Testis (tissue), 2 donors: ENCODE measurements at regions not wholly inside any gene's neighbourhood (a gene's known extent, or its start where the extent isn't known, plus 50 kb on each side); places are given as distances from the start of the nearest gene placed in this dataset.

Experiments
- POLR2A ChIP-seq: fragments of 450-650 bp; IDR thresholded peaks from one replicate; pipeline ENCODE4 v1.6.1; 2017; ENCODE audit warnings: antibody characterized with exemption, mild to moderate bottlenecking, moderate library complexity
- TF ChIP-seq, protein P1 (sequence below), 3 experiments: fragments of 450-650 bp in 2 of 3; fragments of 200-600 bp in 1 of 3; sonication (generic) in 1 of 3; IDR thresholded peaks; one replicate each; pipeline ENCODE4 v1.5.1; 2016 to 2019; ENCODE audit warnings: antibody characterized with exemption in 3 of 3, mild to moderate bottlenecking in 2 of 3, moderate library complexity in 1 of 3

DNA sequence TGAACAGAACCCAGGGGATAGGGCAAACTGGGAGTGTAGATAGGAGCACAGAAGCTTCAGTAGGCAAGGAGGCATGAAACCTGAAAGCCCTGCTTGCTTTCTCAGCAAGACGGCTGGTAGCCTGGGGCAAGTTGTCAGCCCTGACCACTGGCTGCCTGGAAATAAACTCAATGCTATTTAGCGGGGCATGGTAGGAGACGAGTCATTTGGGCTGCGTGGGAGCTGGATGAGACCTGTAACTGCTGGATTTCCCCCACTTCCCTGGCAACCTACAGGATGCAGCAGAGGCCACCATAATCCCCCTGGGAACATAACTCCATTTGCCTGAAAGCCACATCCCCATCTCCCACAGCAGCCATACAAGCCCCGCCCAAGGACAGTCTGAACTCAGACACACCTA, 332.6 kb upstream of the TBX18 start:
- TF ChIP-seq, protein P1, sequence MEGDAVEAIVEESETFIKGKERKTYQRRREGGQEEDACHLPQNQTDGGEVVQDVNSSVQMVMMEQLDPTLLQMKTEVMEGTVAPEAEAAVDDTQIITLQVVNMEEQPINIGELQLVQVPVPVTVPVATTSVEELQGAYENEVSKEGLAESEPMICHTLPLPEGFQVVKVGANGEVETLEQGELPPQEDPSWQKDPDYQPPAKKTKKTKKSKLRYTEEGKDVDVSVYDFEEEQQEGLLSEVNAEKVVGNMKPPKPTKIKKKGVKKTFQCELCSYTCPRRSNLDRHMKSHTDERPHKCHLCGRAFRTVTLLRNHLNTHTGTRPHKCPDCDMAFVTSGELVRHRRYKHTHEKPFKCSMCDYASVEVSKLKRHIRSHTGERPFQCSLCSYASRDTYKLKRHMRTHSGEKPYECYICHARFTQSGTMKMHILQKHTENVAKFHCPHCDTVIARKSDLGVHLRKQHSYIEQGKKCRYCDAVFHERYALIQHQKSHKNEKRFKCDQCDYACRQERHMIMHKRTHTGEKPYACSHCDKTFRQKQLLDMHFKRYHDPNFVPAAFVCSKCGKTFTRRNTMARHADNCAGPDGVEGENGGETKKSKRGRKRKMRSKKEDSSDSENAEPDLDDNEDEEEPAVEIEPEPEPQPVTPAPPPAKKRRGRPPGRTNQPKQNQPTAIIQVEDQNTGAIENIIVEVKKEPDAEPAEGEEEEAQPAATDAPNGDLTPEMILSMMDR (IDR thresholded peaks at IDR 0.05), result no peak
- no peak for TF ChIP-seq POLR2A
